Ishikawa (cell line): ENCODE measurements at regions not wholly inside any gene's neighbourhood (a gene's known extent, or its start where the extent isn't known, plus 50 kb on each side); places are given as distances from the start of the nearest gene placed in this dataset.

Source experiments
- CEBPB ChIP-seq: IDR thresholded peaks from 2 replicates; pipeline ENCODE4 v1.6.1; 2012
- CREB1 ChIP-seq: IDR thresholded peaks from 2 replicates; pipeline ENCODE4 v1.6.1; 2012; ENCODE audit warnings: low read depth
- EGR1 ChIP-seq: IDR thresholded peaks from 2 replicates; pipeline ENCODE4 v1.6.1; 2012
- EP300 ChIP-seq: IDR thresholded peaks from 2 replicates; pipeline ENCODE4 v1.6.1; 2012; ENCODE audit warnings: borderline replicate concordance
- FOXM1 ChIP-seq: IDR thresholded peaks from 2 replicates; pipeline ENCODE4 v1.6.1; 2012; ENCODE audit warnings: low read depth, borderline replicate concordance
- MAX ChIP-seq: IDR thresholded peaks from 2 replicates; pipeline ENCODE4 v1.6.1; 2012
- NFIC ChIP-seq: IDR thresholded peaks from 2 replicates; pipeline ENCODE4 v1.6.1; 2012
- RAD21 ChIP-seq: IDR thresholded peaks from 2 replicates; pipeline ENCODE4 v1.6.1; 2012; ENCODE audit warnings: low read depth
- REST ChIP-seq: IDR thresholded peaks from 2 replicates; pipeline ENCODE4 v1.6.1; 2012; ENCODE audit warnings: low read depth, mild to moderate bottlenecking
- TAF1 ChIP-seq: IDR thresholded peaks from 2 replicates; pipeline ENCODE4 v1.6.1; 2012; ENCODE audit warnings: low read depth, mild to moderate bottlenecking
- TCF12 ChIP-seq: IDR thresholded peaks from 2 replicates; pipeline ENCODE4 v1.6.1; 2012; ENCODE audit warnings: low read depth
- TEAD4 ChIP-seq: IDR thresholded peaks from 2 replicates; pipeline ENCODE4 v1.6.1; 2012
- USF1 ChIP-seq: IDR thresholded peaks from 2 replicates; pipeline ENCODE4 v1.6.1; 2012
- YY1 ChIP-seq: IDR thresholded peaks from 2 replicates; pipeline ENCODE4 v1.6.1; 2012; ENCODE audit warnings: low read depth
- ZBTB7A ChIP-seq: IDR thresholded peaks from 2 replicates; pipeline ENCODE4 v1.6.1; 2012; ENCODE audit warnings: low read depth

- TF ChIP-seq ZBTB7A = no peak
- TF ChIP-seq RAD21 = no peak
- no peak for TF ChIP-seq TCF12
- TF ChIP-seq TEAD4 = no peak
Measured at GRCh38 chr7:113405296-113406056, 287.1 kb upstream of the SMIM30 start.

GRCh38 chr7:113404245-113404644, 285.9 kb upstream of the SMIM30 start:
- TF ChIP-seq TEAD4 (no peak), ZBTB7A (no peak), RAD21 (peak; percentile 29; the same call in 1 of the 2 replicates)

- TF ChIP-seq EGR1 = no peak
- no peak for TF ChIP-seq CEBPB
- no peak for TF ChIP-seq TEAD4
- TF ChIP-seq CREB1 = no peak
- TF ChIP-seq ZBTB7A = no peak
- TF ChIP-seq USF1 = no peak
- TF ChIP-seq TCF12 = no peak
- no peak for TF ChIP-seq EP300
- TF ChIP-seq YY1 = no peak
Measured at GRCh38 chr7:113402482-113402881, 284.1 kb upstream of the SMIM30 start.

- TF ChIP-seq YY1 = no peak
- no peak for TF ChIP-seq ZBTB7A
- no peak for TF ChIP-seq TAF1
- no peak for TF ChIP-seq NFIC
- TF ChIP-seq REST = no peak
- TF ChIP-seq CEBPB = no peak
- TF ChIP-seq EP300 = no peak
- no peak for TF ChIP-seq MAX
- TF ChIP-seq CREB1 = no peak
- no peak for TF ChIP-seq RAD21
- no peak for TF ChIP-seq TCF12
- TF ChIP-seq TEAD4 = no peak
Measured at GRCh38 chr7:113402005-113402404, 283.7 kb upstream of the SMIM30 start.

GRCh38 chr7:113394856-113395255, 276.5 kb upstream of the SMIM30 start:
- no peak for TF ChIP-seq EGR1
- TF ChIP-seq CREB1 = no peak
- TF ChIP-seq ZBTB7A = no peak
- TF ChIP-seq TAF1 = no peak
- no peak for TF ChIP-seq NFIC

GRCh38 chr7:113392841-113393540, 274.6 kb upstream of the SMIM30 start:
- no peak for TF ChIP-seq EP300
- TF ChIP-seq FOXM1 = no peak
- TF ChIP-seq RAD21 = no peak
- TF ChIP-seq REST = no peak
- TF ChIP-seq TAF1 = no peak
- no peak for TF ChIP-seq TCF12
- no peak for TF ChIP-seq ZBTB7A
- TF ChIP-seq CEBPB = no peak
- TF ChIP-seq YY1 = no peak
- TF ChIP-seq TEAD4 = no peak
- no peak for TF ChIP-seq NFIC
- TF ChIP-seq EGR1 = no peak
- no peak for TF ChIP-seq CREB1
- TF ChIP-seq MAX = no peak
- TF ChIP-seq USF1 = no peak
